HepG2 (cell line): ENCODE measurements at regions not wholly inside any gene's neighbourhood (a gene's known extent, or its start where the extent isn't known, plus 50 kb on each side); places are given as distances from the start of the nearest gene placed in this dataset.

Experiments used
- DMAP1 ChIP-seq: IDR thresholded peaks from 2 replicates; pipeline ENCODE4 v1.6.1; 2016
- FOXA1 ChIP-seq, 2 experiments: fragments of 450-650 bp in 1 of 2; sonication (generic) in 1 of 2; formaldehyde crosslinking in 1 of 2; IDR thresholded peaks; 2 replicates each; pipeline versions ENCODE4 v1.4.0 to v1.6.1; 2016 to 2020; ENCODE audit warnings: missing genetic modification reagents in 1 of 2
- FOXP1 ChIP-seq, 2 experiments: fragments of 450-650 bp in 1 of 2; IDR thresholded peaks; 2 replicates each; pipeline ENCODE4 v1.6.1; 2017 to 2018; ENCODE audit warnings: antibody characterized with exemption in 1 of 2
- HES4 ChIP-seq: sonication (generic); formaldehyde crosslinking; IDR thresholded peaks from 2 replicates; pipeline ENCODE4 v1.9.0; 2021; ENCODE audit warnings: mild to moderate bottlenecking, missing genetic modification reagents, borderline replicate concordance
- HNF4A ChIP-seq: sonication (generic); formaldehyde crosslinking; IDR thresholded peaks from 2 replicates; pipeline ENCODE4 v1.4.0; 2020; ENCODE audit warnings: missing genetic modification reagents
- MAFG ChIP-seq: sonication (generic); formaldehyde crosslinking; IDR thresholded peaks from 2 replicates; pipeline ENCODE4 v1.5.1; 2020; ENCODE audit warnings: mild to moderate bottlenecking, missing genetic modification reagents
- RBFOX2 ChIP-seq: fragments of 200-400 bp; formaldehyde crosslinking; IDR thresholded peaks from 2 replicates; pipeline ENCODE4 v1.6.1; 2017; ENCODE audit warnings: low read depth, mild to moderate bottlenecking, low read length
- RFX5 ChIP-seq: IDR thresholded peaks from 2 replicates; pipeline ENCODE4 v1.6.1; 2011; ENCODE audit warnings: low read depth, low read length, improper control_type of control experiment
- SNAPC2 ChIP-seq: sonication (generic); formaldehyde crosslinking; IDR thresholded peaks from 2 replicates; pipeline ENCODE4 v1.8.1; 2022; ENCODE audit warnings: mild to moderate bottlenecking, missing genetic modification reagents
- SOX13 ChIP-seq, 3 experiments: fragments of 450-650 bp in 1 of 3; sonication (generic) in 1 of 3; formaldehyde crosslinking in 1 of 3; IDR thresholded peaks in 2 of 3; conservative IDR thresholded peaks in 1 of 3; 2 replicates each; pipeline versions ENCODE4 v1.5.0 to v1.6.1; 2016 to 2020; ENCODE audit warnings: antibody characterized with exemption in 1 of 3, mild to moderate bottlenecking in 1 of 3, missing compliant biosample characterization in 1 of 3, missing genetic modification reagents in 1 of 3, moderate library complexity in 1 of 3
- SP140L ChIP-seq: sonication (generic); formaldehyde crosslinking; IDR thresholded peaks from 2 replicates; pipeline ENCODE4 v1.4.0; 2020; ENCODE audit warnings: missing genetic modification reagents, borderline replicate concordance
- SP5 ChIP-seq: IDR thresholded peaks from 2 replicates; pipeline ENCODE4 v1.6.1; 2016; ENCODE audit warnings: low read depth, borderline replicate concordance
- TCF12 ChIP-seq, 2 experiments: fragments of 450-650 bp in 1 of 2; sonication (generic) in 1 of 2; formaldehyde crosslinking in 1 of 2; IDR thresholded peaks; 2 replicates each; pipeline versions ENCODE4 v1.6.1 to v1.8.0; 2017 to 2022; ENCODE audit warnings: antibody characterized with exemption in 1 of 2, mild to moderate bottlenecking in 1 of 2, missing genetic modification reagents in 1 of 2, moderate library complexity in 1 of 2
- ZNF121 ChIP-seq: sonication (generic); formaldehyde crosslinking; IDR thresholded peaks from 2 replicates; pipeline ENCODE4 v1.5.0; 2020; ENCODE audit warnings: mild to moderate bottlenecking, missing genetic modification reagents
- ZNF468 ChIP-seq: sonication (generic); formaldehyde crosslinking; IDR thresholded peaks from 2 replicates; pipeline ENCODE4 v1.8.0; 2022; ENCODE audit warnings: mild to moderate bottlenecking, moderate library complexity, missing genetic modification reagents
- ZNF564 ChIP-seq: sonication (generic); formaldehyde crosslinking; IDR thresholded peaks from 2 replicates; pipeline ENCODE4 v1.8.1; 2023; ENCODE audit warnings: mild to moderate bottlenecking, missing genetic modification reagents
- ZNF777 ChIP-seq: sonication (generic); formaldehyde crosslinking; IDR thresholded peaks from 2 replicates; pipeline ENCODE4 v1.4.0; 2020; ENCODE audit warnings: missing genetic modification reagents
- ZNF781 ChIP-seq: sonication (generic); formaldehyde crosslinking; IDR thresholded peaks from 2 replicates; pipeline ENCODE4 v1.5.1; 2020; ENCODE audit warnings: borderline replicate concordance, mild to moderate bottlenecking, missing genetic modification reagents; ENCODE audit errors: not compliant biosample characterization
- ZSCAN30 ChIP-seq: sonication (generic); formaldehyde crosslinking; IDR thresholded peaks from 2 replicates; pipeline ENCODE4 v1.5.0; 2020; ENCODE audit warnings: mild to moderate bottlenecking, missing genetic modification reagents
- ZSCAN31 ChIP-seq: sonication (generic); formaldehyde crosslinking; IDR thresholded peaks from 2 replicates; pipeline ENCODE4 v1.5.0; 2020; ENCODE audit warnings: low read depth, mild to moderate bottlenecking, missing genetic modification reagents
- TF ChIP-seq, protein P1 (sequence below): sonication (generic); formaldehyde crosslinking; IDR thresholded peaks from 2 replicates; pipeline ENCODE4 v1.8.0; 2022; ENCODE audit warnings: mild to moderate bottlenecking, missing genetic modification reagents, moderate library complexity
- TF ChIP-seq, protein P2 (sequence below): IDR thresholded peaks from 2 replicates; pipeline ENCODE4 v1.6.1; 2018; ENCODE audit warnings: missing genetic modification reagents
- TF ChIP-seq, protein P3 (sequence below): IDR thresholded peaks from 2 replicates; pipeline ENCODE4 v1.6.1; 2018; ENCODE audit warnings: missing genetic modification reagents, mild to moderate bottlenecking, missing compliant biosample characterization
- TF ChIP-seq, protein P4 (sequence below): sonication (generic); formaldehyde crosslinking; IDR thresholded peaks from 2 replicates; pipeline ENCODE4 v1.5.0; 2020; ENCODE audit warnings: missing genetic modification reagents, mild to moderate bottlenecking, borderline replicate concordance

DNA sequence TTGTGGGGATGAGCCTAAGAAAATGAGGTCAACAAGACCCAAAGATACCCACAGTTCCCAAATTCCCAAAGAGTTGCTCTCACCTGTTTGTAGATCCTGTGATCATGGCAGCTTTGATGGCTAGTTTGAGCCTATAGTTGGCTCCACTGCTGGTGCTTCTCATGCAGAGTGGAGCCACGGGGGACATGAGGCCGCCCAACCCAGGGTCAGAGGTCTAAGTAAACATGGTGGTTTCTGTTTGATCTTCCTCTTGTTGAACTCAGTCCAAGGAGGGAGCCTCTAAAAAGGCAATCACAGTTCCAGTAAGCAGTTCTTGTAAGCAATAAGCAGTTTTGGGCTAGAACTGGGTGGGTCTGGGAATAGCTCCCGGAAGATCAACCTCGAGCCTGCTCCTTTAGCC is 125.6 kb upstream of the DHRS4 start (continued):
- TF ChIP-seq, protein P1, sequence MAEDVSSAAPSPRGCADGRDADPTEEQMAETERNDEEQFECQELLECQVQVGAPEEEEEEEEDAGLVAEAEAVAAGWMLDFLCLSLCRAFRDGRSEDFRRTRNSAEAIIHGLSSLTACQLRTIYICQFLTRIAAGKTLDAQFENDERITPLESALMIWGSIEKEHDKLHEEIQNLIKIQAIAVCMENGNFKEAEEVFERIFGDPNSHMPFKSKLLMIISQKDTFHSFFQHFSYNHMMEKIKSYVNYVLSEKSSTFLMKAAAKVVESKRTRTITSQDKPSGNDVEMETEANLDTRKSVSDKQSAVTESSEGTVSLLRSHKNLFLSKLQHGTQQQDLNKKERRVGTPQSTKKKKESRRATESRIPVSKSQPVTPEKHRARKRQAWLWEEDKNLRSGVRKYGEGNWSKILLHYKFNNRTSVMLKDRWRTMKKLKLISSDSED (CRISPR knock-in tag) = no peak
- no peak for TF ChIP-seq RFX5
- TF ChIP-seq SP5 (CRISPR knock-in tag) = no peak
- TF ChIP-seq SP140L (CRISPR knock-in tag) = no peak
- TF ChIP-seq TCF12 (IDR thresholded peaks at IDR 0.05) = no peak
- TF ChIP-seq TCF12 (CRISPR knock-in tag; IDR thresholded peaks at IDR 0.05) = no peak
- TF ChIP-seq ZNF468 (CRISPR knock-in tag) = no peak
- no peak for TF ChIP-seq SOX13 (IDR thresholded peaks at IDR 0.05)
- TF ChIP-seq SOX13 (CRISPR knock-in tag; conservative IDR thresholded peaks at IDR 0.05 in 1 of 2, IDR thresholded peaks at IDR 0.05 in 1 of 2) = peak in 1 of 2 experiments; percentile 59; a peak in 1 of 4 replicates
- TF ChIP-seq ZNF564 (CRISPR knock-in tag) = no peak
- TF ChIP-seq MAFG (CRISPR knock-in tag) = no peak
- no peak for TF ChIP-seq RBFOX2
- no peak for TF ChIP-seq HES4
- TF ChIP-seq ZNF777 (CRISPR knock-in tag) = no peak
- TF ChIP-seq, protein P2, sequence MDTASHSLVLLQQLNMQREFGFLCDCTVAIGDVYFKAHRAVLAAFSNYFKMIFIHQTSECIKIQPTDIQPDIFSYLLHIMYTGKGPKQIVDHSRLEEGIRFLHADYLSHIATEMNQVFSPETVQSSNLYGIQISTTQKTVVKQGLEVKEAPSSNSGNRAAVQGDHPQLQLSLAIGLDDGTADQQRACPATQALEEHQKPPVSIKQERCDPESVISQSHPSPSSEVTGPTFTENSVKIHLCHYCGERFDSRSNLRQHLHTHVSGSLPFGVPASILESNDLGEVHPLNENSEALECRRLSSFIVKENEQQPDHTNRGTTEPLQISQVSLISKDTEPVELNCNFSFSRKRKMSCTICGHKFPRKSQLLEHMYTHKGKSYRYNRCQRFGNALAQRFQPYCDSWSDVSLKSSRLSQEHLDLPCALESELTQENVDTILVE (CRISPR knock-in tag) = no peak
- no peak for TF ChIP-seq FOXA1 (IDR thresholded peaks at IDR 0.05)
- peak; percentile 82 for TF ChIP-seq FOXA1 (CRISPR knock-in tag; IDR thresholded peaks at IDR 0.05)
- TF ChIP-seq ZSCAN30 (CRISPR knock-in tag) = no peak
- no peak for TF ChIP-seq ZNF781 (CRISPR knock-in tag)
- TF ChIP-seq ZNF121 (CRISPR knock-in tag) = no peak
- no peak for TF ChIP-seq FOXP1 (IDR thresholded peaks at IDR 0.05)
- TF ChIP-seq FOXP1 (CRISPR knock-in tag; IDR thresholded peaks at IDR 0.05) = peak; percentile 56
- TF ChIP-seq, protein P3, sequence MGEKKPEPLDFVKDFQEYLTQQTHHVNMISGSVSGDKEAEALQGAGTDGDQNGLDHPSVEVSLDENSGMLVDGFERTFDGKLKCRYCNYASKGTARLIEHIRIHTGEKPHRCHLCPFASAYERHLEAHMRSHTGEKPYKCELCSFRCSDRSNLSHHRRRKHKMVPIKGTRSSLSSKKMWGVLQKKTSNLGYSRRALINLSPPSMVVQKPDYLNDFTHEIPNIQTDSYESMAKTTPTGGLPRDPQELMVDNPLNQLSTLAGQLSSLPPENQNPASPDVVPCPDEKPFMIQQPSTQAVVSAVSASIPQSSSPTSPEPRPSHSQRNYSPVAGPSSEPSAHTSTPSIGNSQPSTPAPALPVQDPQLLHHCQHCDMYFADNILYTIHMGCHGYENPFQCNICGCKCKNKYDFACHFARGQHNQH = no peak
- no peak for TF ChIP-seq DMAP1 (CRISPR knock-in tag)
- TF ChIP-seq SNAPC2 (CRISPR knock-in tag) = no peak
- TF ChIP-seq HNF4A (CRISPR knock-in tag) = peak; percentile 51
- TF ChIP-seq, protein P4, sequence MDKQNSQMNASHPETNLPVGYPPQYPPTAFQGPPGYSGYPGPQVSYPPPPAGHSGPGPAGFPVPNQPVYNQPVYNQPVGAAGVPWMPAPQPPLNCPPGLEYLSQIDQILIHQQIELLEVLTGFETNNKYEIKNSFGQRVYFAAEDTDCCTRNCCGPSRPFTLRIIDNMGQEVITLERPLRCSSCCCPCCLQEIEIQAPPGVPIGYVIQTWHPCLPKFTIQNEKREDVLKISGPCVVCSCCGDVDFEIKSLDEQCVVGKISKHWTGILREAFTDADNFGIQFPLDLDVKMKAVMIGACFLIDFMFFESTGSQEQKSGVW (CRISPR knock-in tag) = no peak
- no peak for TF ChIP-seq ZSCAN31 (CRISPR knock-in tag)
